ENCODE measurements at regions not wholly inside any gene's neighbourhood (a gene's known extent, or its start where the extent isn't known, plus 50 kb on each side); places are given as distances from the start of the nearest gene placed in this dataset.
A peak's percentile ranks its signal among the peaks of the same experiment; 100 is the strongest.

DNA sequence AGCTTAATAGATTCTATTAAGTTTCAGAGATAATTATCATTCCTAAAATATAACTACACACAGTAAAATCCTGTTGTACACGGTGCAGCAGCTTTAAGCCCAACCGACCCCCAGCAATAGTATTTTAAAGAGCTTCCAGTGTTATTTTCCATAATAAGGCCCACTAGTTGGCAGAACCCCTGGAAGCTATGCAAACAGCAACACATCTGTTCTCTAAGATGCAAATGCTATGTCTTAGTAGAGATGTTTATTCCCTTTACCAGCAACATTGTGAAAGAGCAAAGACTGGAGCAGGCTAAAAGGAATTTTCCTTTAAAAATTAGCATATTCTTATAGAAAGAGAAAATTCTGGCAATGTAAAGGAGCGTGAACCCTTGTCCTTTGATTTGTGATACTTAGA lies 819.7 kb upstream of the ALCAM start:
- DNase-seq (ENCODE audit: low spot score), result no peak

DNA sequence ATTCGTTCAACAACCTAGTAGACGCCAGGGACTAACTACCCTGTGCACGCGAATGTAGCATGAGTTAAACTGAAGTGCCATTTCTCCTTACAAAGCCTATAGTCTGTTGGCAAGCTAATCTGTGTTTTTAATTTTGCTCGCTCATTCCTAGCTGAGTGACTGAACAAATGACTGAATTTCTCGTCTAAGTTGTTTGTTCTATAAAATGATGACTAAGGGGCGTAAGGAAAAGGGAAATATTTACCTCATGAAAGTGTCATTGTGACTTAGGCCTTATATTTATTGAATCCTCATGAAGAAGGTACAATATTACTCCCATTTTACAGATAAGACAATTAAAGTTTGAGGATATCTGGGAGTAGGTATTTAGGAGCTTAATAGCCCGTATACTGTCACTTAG lies 818.3 kb upstream of the ALCAM start:
- no peaks in the 10 kb centered on the region for H3K27me3 Mint-ChIP-seq (ENCODE audit: insufficient read depth, low read depth)
- no peak overlapping the region for H3K9ac ChIP-seq
- no peaks in the 10 kb centered on the region for H3K9me3 ChIP-seq (ENCODE audit: low read depth)
- peaks cover 9% of the 10 kb centered on the region for H3K4me1 Mint-ChIP-seq
- H2AFZ ChIP-seq (replicated peaks), result no peak overlapping the region
- no peaks in the 10 kb centered on the region for H3K36me3 ChIP-seq
- H3K36me3 Mint-ChIP-seq, result no peaks in the 10 kb centered on the region
- H3K9me3 Mint-ChIP-seq, result peaks cover 3% of the 10 kb centered on the region
- no peak for DNase-seq (ENCODE audit: low spot score)
- no peak overlapping the region for H3K27ac Mint-ChIP-seq
- no peak overlapping the region for H3K4me2 ChIP-seq
- no peak for TF ChIP-seq EZH2 (IDR thresholded peaks at IDR 0.05)
- TF ChIP-seq, protein P1, sequence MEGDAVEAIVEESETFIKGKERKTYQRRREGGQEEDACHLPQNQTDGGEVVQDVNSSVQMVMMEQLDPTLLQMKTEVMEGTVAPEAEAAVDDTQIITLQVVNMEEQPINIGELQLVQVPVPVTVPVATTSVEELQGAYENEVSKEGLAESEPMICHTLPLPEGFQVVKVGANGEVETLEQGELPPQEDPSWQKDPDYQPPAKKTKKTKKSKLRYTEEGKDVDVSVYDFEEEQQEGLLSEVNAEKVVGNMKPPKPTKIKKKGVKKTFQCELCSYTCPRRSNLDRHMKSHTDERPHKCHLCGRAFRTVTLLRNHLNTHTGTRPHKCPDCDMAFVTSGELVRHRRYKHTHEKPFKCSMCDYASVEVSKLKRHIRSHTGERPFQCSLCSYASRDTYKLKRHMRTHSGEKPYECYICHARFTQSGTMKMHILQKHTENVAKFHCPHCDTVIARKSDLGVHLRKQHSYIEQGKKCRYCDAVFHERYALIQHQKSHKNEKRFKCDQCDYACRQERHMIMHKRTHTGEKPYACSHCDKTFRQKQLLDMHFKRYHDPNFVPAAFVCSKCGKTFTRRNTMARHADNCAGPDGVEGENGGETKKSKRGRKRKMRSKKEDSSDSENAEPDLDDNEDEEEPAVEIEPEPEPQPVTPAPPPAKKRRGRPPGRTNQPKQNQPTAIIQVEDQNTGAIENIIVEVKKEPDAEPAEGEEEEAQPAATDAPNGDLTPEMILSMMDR (IDR thresholded peaks at IDR 0.05), result no peak
- no peaks in the 10 kb centered on the region for H4K20me1 ChIP-seq (ENCODE audit: low read depth)
- no peak overlapping the region for H3K27ac ChIP-seq
- H3K27me3 ChIP-seq, result no peaks in the 10 kb centered on the region
- no peak overlapping the region for H3K4me3 ChIP-seq
- H3F3A ChIP-seq (ENCODE audit: low read depth), result peaks cover 3% of the 10 kb centered on the region
- H3K4me1 ChIP-seq, result peaks cover 14% of the 10 kb centered on the region
- no peaks in the 10 kb centered on the region for H3K79me2 ChIP-seq (ENCODE audit: low read depth)
- H3K4me3 Mint-ChIP-seq, result no peak overlapping the region

More for the DNA sequence above, 819.7 kb upstream of the ALCAM start:
- no peak overlapping the region for H3K4me3 Mint-ChIP-seq
- H3K79me2 ChIP-seq (ENCODE audit: low read depth), result no peaks in the 10 kb centered on the region
- H3K4me3 ChIP-seq, result no peak overlapping the region
- H3K9me3 Mint-ChIP-seq, result peaks cover 3% of the 10 kb centered on the region
- H3K4me2 ChIP-seq, result peak overlapping the region; percentile 17
- H2AFZ ChIP-seq (replicated peaks), result no peak overlapping the region
- H4K20me1 ChIP-seq (ENCODE audit: low read depth), result no peaks in the 10 kb centered on the region
- no peaks in the 10 kb centered on the region for H3K27me3 ChIP-seq
- no peaks in the 10 kb centered on the region for H3K36me3 ChIP-seq
- no peak overlapping the region for H3K9ac ChIP-seq
- no peaks in the 10 kb centered on the region for H3K36me3 Mint-ChIP-seq
- peaks cover 9% of the 10 kb centered on the region for H3K4me1 Mint-ChIP-seq
- no peaks in the 10 kb centered on the region for H3K27me3 Mint-ChIP-seq (ENCODE audit: insufficient read depth, low read depth)
- H3K4me1 ChIP-seq, result peaks cover 18% of the 10 kb centered on the region
- H3K9me3 ChIP-seq (ENCODE audit: low read depth), result no peaks in the 10 kb centered on the region
- peaks cover 3% of the 10 kb centered on the region for H3F3A ChIP-seq (ENCODE audit: low read depth)
- TF ChIP-seq, protein P1 (IDR thresholded peaks at IDR 0.05), result no peak
- no peak for TF ChIP-seq EZH2 (IDR thresholded peaks at IDR 0.05)
- H3K27ac ChIP-seq, result no peak overlapping the region
- H3K27ac Mint-ChIP-seq, result no peak overlapping the region

DNA sequence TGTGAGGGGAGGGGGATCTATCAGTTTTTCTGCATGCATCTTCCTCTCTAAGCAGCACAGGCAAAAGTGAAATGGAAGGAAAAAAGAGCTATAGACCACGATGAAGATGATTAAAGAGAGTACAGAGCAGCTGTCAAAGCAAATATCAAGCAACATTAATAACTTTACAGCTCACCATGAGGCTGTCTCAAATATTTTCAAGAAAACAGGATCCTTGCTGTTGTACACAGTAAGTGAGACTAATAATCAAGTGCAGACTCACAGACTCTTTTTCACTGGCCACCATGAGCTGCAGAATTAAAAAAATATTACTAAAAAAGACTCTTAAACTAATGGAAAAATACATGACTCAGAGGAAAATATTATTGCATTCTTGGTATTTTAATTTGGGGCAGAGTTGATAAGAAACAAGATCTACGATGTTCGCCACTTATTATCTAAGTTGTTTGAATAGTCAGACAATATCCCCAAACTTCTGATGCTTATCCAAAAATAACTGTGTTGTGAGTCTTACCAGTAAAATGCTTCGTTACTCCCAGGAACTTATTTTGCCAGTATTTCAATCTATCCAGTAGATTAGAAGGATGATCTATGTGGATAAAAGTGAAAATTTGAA lies 817.5 kb upstream of the ALCAM start:
- Histone ChIP-seq H2AFZ (replicated peaks) (no peak overlapping the region), H3K36me3 (no peaks in the 10 kb centered on the region), H3K4me3 (no peak overlapping the region), H3K9ac (no peak overlapping the region), H3K4me2 (no peak overlapping the region), H3K79me2 (ENCODE audit: low read depth) (no peaks in the 10 kb centered on the region), H3K9me3 (ENCODE audit: low read depth) (no peaks in the 10 kb centered on the region), H3F3A (ENCODE audit: low read depth) (peaks cover 3% of the 10 kb centered on the region), H3K27me3 (no peaks in the 10 kb centered on the region), H3K27ac (no peak overlapping the region), H3K4me1 (peaks cover 14% of the 10 kb centered on the region), H4K20me1 (ENCODE audit: low read depth) (no peaks in the 10 kb centered on the region)
- peaks cover 9% of the 10 kb centered on the region for H3K4me1 Mint-ChIP-seq
- no peak overlapping the region for H3K4me3 Mint-ChIP-seq
- H3K9me3 Mint-ChIP-seq, result peaks cover 3% of the 10 kb centered on the region
- H3K27ac Mint-ChIP-seq, result no peak overlapping the region
- H3K27me3 Mint-ChIP-seq (ENCODE audit: insufficient read depth, low read depth), result no peaks in the 10 kb centered on the region
- no peaks in the 10 kb centered on the region for H3K36me3 Mint-ChIP-seq
- TF ChIP-seq EZH2phosphoT487 (IDR thresholded peaks at IDR 0.05), result no peak
- TF ChIP-seq EZH2 (IDR thresholded peaks at IDR 0.05), result no peak
- TF ChIP-seq, protein P1 (IDR thresholded peaks at IDR 0.05), result no peak
- no peak for DNase-seq (ENCODE audit: low spot score)

Measured in neural progenitor cell (in vitro differentiated cells).